Esophagus muscularis mucosa (tissue), 3 donors: ENCODE measurements at regions not wholly inside any gene's neighbourhood (a gene's known extent, or its start where the extent isn't known, plus 50 kb on each side); places are given as distances from the start of the nearest gene placed in this dataset.

Experiments
- CTCF ChIP-seq, 3 experiments: fragments of 200-600 bp in 2 of 3; fragments of 450-650 bp in 1 of 3; sonication (generic) in 2 of 3; IDR thresholded peaks; one replicate each; pipeline ENCODE4 v1.5.1; 2017 to 2019; ENCODE audit warnings: antibody characterized with exemption in 3 of 3, mild to moderate bottlenecking in 2 of 3, moderate library complexity in 1 of 3
- POLR2AphosphoS5 ChIP-seq, 2 donors: sonication (generic); formaldehyde crosslinking; IDR thresholded peaks; one replicate each; pipeline ENCODE4 v1.6.1; 2017; ENCODE audit warnings: antibody characterized with exemption in 2 of 2

- no peak for TF ChIP-seq POLR2AphosphoS5 (IDR thresholded peaks at IDR 0.05)
- TF ChIP-seq CTCF (IDR thresholded peaks at IDR 0.05) = no peak
These were observed 297.1 kb downstream of the SATB1 start for GRCh38 chr3:18127859-18128681.
